Left colon (tissue), 2 donors: ENCODE measurements at regions not wholly inside any gene's neighbourhood (a gene's known extent, or its start where the extent isn't known, plus 50 kb on each side); places are given as distances from the start of the nearest gene placed in this dataset.
"Not testable (repeated sequence)": the region's sequence is repeated elsewhere in the genome, so short reads cannot be mapped to it uniquely, and the experiment has no call there.

Experiments used
- ATAC-seq: fragments of 200-7000 bp; cut with Tn5 transposase; one replicate; pipeline ENCODE4 v1.9.1; 2020; ENCODE audit warnings: mild to moderate bottlenecking, moderate library complexity
- DNase-seq, 2 donors: peaks; one replicate each; pipeline ENCODE4 v3.0.0-alpha.2; 2020
- intact Hi-C, 2 donors: fragments of 100-400 bp; cut with DNase I in 1 of 2; cut with micrococcal nuclease in 1 of 2; formaldehyde crosslinking; loops; one replicate each; pipeline versions ENCODE4 v1.11.2 to v1.14.0; 2022; cut with DNase I, micrococcal nuclease
- donor health status: DM: no; HTN: no; CAD: no.
- donor health status: DM: yes; HTN: yes; CAD: no.

DNA sequence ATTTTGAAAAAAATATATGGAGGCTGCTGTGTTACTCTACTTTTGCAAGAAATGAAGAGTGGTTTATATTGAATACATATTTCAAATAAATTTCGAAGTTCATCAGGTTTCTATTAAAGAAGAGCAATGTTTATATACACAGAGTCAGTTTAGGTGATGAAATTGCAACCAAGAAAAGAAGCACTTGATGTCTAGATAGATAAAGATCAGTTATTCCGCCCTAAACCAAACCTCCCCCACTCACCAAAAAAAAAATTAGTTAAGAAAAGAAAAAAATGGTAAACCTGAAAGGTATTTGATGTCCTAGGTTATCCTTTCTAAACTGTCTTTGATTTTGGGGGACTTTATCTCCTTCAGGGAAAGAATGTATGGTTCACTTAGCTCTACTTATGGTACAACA lies 111.8 kb downstream of the SKIDA1 start:
- ATAC-seq (no peak), DNase-seq (no peak)
- intact Hi-C loops = no loop called here

GRCh38 chr10:21413268-21413667 lies 112.2 kb downstream of the SKIDA1 start:
- DNase-seq (no peak), ATAC-seq (no peak)
- intact Hi-C loops = no loop called here

DNA sequence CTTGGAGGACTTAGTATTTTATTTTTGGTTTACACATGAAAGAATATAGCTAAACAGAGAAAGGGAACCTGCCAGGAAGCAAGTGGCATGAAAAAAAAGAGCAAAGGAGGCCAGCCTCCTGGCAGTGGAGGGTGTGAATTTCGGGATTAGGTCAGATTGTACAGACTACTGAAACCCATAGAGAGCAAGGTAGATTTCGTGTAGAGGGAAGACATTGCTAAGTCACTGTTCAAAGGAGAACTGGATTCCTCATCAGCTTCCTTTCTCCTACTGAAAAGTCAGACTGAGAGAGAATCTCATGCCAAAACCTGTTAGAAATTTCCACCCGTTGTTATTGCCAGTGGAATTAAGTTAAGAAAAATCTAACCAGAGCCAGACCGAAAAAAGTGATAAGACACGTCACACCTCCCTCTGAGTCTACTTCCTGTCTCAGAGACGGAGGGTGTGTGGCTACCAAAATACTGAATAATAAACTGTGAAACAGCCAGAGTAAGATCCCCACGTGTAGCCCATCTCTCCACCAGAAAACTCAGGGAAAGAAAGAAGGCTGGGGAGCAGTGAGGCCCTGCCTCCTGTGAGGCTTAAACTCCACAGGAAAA lies 118.8 kb downstream of the SKIDA1 start:
- intact Hi-C loops = no loop called here
- no peak for DNase-seq

DNA sequence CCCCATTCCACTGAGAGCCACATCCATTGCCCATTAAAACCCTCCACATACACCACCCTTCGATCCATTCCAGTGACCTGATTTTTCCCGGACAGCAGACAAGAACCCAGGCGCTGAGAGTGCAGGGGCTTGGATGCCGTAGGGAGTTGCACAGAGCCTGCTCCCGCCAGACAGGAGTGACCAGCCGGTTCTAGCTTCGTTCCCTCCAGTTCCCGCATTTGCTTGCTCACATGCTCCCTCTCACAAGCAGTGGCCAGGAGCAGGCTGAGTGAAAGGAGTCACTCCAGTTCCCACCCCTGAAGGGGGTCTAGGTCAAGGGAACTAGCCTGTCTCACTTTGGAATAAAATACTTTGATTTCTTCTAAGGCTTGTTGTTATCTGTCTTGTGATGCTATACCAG lies 119.5 kb downstream of the SKIDA1 start:
- intact Hi-C loops = no loop called here
- ATAC-seq (no peak), DNase-seq (no peak)

More for the DNA sequence above, 118.8 kb downstream of the SKIDA1 start:
- no peak for ATAC-seq

- ATAC-seq = peak; percentile 34
- intact Hi-C loops = no loop called here
- no peak for DNase-seq
Observed at GRCh38 chr10:21403256-21404015, 122.0 kb downstream of the SKIDA1 start.

DNA sequence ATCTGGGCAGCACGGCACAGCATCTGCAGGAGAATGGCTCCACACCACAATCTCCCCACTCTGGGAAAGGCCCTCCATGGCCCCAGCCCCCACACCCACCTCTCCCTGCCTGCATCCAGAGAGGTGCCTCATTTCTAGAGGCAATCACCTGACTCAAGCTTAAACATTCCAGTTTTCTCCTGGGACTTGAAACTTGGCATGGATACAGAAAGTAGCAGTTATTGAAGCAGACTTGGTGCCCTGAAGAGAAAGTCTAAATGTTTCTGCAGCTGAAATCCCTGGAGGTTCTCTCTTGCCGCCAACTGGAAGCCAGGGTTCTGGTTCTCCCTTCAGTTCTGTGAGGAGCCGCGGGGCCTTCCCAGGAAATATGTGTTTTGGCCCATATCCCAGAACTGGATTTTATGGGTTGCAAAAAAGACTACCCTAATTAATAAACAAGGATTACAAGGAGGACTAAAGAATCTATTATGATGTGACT lies 122.8 kb downstream of the SKIDA1 start:
- DNase-seq (no peak), ATAC-seq (no peak)
- intact Hi-C loops = no loop called here

DNA sequence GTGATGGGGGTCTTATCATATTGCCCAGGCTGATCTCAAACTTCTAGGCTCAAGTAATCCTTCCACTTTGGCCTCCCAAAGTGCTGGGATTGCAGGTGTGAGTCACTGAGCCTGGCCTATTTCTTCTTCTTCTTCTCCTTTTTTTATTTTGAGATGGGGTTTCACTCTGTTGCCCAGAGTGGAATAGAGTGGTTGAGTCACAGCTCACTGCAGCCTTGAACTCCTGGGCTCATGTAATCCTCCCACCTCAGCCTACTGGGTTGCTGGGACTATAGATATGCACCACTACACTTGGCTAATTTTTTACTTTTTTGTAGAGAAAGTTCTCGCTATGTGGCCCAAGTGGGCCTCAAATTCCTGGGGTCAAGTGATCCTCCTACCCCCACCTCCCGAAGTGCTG lies 124.3 kb downstream of the SKIDA1 start:
- ATAC-seq = no peak
- no peak for DNase-seq
- intact Hi-C loops = no loop called here

DNA sequence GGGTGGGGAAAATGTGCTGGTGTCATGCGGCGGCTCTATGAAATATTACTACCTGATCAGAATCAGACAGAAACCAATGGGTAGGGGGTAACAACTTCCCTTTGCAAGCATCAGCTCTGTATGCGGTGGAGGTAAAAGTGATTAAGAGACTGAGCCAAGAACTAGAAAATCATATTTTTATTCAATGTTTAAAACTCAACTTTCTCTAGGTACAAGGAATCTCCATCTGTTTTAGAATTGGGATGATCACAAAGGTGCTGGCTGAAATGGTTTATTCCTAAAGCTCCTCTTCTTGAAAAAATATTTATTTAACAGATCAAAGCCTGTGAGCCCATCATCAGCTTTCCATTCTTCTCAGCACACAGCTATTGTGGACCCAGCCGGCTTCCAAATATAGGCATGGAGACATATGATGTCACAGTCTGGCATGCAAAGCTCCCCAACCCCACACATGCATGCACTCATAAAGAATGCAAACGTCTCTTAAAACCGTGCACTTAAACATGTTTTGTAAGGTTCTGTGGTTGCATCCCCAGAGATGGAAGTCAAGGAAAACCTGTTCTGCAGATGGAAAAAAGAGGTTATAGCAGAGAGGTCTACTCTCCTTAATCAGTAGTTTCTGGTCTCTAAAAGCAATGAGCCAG lies 126.0 kb downstream of the SKIDA1 start:
- DNase-seq (no peak), ATAC-seq (no peak)
- intact Hi-C loops = no loop called here

GRCh38 chr10:21398563-21399231 lies 126.8 kb downstream of the SKIDA1 start:
- DNase-seq (no peak), ATAC-seq (no peak)
- intact Hi-C loops = no loop called here

DNA sequence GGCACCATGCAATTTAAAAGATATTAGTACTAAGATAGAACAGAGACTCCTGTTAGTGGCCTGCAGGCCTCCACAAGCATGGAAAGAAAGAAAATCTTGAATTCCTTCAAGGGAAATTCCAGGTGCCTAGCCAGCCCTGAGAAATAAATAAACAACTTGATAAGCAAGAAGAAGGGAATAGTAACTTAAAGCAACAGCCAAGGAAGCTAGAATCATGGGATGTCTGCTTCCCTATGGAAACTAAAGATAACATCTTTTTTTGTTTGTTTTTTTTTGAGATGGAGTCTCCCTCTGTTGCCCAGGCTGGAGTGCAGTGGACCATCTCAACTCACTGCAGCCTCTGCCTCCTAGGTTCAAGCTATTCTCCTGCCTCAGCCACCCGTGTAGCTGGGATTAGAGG lies 128.6 kb downstream of the SKIDA1 start:
- ATAC-seq = no peak
- intact Hi-C loops = no loop called here
- DNase-seq = no peak

GRCh38 chr10:21393931-21394330 lies 131.6 kb downstream of the SKIDA1 start:
- no peak for DNase-seq
- intact Hi-C loops = no loop called here

DNA sequence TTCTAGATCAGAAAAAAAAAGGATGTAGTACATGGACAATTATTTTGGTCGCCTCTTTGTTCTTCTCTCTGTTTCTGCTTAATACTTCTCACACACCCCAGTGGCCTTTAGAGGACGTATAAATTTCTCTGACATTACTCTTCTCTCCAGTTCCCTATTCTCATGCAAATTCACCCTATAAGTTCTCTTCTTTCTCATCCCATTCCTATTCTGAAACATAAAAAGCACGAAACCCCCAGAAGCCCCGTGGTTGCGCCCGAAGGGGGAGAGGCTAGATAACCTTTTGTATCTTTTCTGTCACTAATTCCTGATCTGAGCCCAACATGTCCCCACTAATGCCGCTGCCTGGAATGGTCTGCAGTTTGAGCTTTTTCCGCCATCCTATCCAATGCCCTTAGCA lies 136.9 kb downstream of the SKIDA1 start:
- ATAC-seq (no peak), DNase-seq (no peak)
- intact Hi-C loops = no loop called here

More at GRCh38 chr10:21393931-21394330, 131.6 kb downstream of the SKIDA1 start:
- no peak for ATAC-seq

- intact Hi-C loops = no loop called here
- DNase-seq (no peak), ATAC-seq (no peak)
Observed at GRCh38 chr10:21387868-21388267, 137.6 kb downstream of the SKIDA1 start.

GRCh38 chr10:21385996-21386585 lies 139.4 kb downstream of the SKIDA1 start:
- DNase-seq = no peak
- ATAC-seq = no peak
- intact Hi-C loops = no loop called here

- intact Hi-C loops = no loop called here
- DNase-seq (no peak), ATAC-seq (no peak)
Observed at GRCh38 chr10:21385536-21385935, 139.9 kb downstream of the SKIDA1 start.

- DNase-seq = no peak
- no peak for ATAC-seq
- intact Hi-C loops = no loop called here
Observed at GRCh38 chr10:21379143-21379542, 146.3 kb downstream of the SKIDA1 start.

DNA sequence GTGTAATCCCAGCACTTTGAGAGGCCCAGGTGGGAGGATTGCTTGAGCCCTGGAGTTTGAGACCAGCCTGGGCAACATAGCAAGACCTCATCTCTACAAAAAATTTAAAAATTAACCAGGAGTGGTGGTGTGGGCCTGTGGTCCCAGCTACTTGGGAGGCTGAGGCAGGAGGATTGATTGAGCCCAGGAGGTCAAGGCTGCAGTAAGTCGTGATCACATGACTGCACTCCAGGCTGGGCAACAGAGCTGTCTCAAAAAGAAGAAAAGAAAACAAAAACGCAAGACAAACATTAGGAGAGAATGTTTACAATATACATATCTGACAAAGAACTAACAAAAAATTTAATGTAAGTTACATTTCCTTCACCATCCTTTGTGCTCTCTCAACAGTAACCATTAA lies 150.2 kb downstream of the SKIDA1 start:
- ATAC-seq, DNase-seq, intact Hi-C loops: not testable (repeated sequence)

- intact Hi-C loops, DNase-seq, ATAC-seq: not testable (repeated sequence)
Observed at GRCh38 chr10:21373881-21374280, 151.6 kb downstream of the SKIDA1 start.
